Activated CD8-positive, alpha-beta memory T cell treated with anti-CD3 and anti-CD28 coated beads, Interleukin-2, amount 50 U/mL, for 1 hour (primary cell): ENCODE measurements at regions not wholly inside any gene's neighbourhood (a gene's known extent, or its start where the extent isn't known, plus 50 kb on each side); places are given as distances from the start of the nearest gene placed in this dataset.

ENCODE experiments used
- DNase-seq: peaks from one replicate; pipeline ENCODE4 v3.0.0-alpha.2; 2020; ENCODE audit errors: extremely low read depth

DNA sequence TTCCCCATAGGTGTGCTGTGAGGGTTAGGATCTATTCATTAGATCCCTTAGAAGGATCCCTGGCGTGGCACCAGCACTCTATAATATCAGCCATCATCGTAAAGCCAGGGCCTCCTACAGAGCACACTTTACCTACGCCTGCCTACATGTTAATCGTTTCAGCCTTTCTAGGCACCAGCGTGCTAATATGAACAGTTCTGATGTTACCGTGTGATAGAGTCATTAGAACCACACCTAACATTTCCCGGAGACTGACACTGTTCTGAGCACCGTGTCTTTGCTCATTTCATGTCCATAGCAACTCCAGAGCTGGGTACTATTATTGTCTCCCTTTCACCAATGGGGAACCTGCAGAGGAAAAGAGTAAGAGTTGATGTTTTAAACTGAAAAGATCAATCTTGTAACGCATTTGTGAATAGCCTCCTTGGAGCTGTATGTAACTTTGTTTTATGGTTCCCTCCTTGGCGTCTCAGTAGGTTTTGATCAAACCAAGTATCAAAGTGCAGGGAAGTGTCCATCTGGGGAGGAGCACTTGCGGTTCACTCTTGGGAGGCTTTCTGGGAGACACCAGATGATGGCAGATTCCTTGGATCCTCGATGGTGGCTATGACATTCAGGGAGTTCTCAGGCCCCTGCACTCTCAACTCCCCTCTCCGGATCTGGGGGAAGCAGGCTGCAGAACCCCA, 73.8 kb upstream of the KCNG1 start:
- DNase-seq = no peak

DNA sequence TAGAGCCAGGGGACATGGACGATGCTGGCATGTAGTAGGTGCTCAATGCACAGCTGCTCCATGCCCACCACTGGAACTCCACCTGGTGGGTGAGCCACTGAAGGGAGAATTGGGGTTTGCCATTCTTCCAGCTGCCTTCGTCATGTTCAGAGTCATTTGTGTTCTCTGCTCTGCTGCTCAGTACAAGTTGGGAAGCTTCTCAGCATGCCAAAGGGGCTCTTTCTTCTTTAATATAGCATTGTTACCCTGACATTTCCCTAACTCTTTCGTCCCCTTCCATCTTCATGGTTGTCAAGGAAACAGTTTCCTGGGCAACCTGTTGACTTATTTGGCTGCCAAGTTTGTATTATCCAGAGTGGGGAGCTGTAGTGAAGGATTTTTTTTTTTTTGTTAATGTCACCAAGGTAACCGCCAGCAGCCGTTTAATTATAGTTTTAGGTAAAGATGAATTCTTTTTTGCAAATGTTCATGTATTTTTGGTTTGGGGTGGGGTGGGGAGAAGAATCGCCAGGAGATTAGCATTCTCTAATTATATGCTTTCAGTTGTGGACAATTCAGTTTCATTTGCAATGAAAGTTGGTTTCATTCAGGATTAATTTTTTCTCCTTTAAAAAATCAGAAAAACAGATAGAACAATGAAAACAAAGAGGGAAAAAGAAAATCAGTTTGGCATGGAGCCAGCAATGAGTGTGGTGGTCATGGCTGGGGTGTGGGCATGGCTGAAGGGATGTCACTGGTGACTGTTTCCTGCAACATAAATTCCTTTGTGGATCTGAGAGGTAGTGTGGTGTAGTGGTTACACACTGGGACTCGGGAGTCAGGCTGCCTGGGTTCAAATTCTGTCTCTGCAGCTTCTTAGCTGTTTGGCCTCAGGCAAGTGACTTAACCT, 73.0 kb upstream of the KCNG1 start:
- DNase-seq = no peak

DNA sequence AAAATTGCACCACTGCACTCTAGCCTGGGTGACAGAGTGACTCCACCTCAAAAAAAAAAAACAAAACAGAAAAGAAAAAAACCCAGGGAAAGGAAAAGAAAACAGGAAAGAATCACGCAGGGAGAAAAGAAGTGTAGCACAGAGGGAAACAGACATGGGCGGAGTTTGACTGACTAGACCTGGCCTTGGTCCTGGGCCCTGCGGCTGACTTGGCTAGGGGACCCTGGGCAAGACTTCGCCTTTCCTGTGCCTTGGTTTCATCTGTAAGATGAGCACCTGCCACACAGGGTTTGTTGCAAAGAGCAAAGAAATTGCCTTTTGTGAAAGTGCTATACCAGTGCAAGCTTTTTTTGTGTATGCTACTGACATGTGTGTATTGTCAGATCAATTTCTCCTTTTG, 71.3 kb upstream of the KCNG1 start:
- DNase-seq = no peak

DNA sequence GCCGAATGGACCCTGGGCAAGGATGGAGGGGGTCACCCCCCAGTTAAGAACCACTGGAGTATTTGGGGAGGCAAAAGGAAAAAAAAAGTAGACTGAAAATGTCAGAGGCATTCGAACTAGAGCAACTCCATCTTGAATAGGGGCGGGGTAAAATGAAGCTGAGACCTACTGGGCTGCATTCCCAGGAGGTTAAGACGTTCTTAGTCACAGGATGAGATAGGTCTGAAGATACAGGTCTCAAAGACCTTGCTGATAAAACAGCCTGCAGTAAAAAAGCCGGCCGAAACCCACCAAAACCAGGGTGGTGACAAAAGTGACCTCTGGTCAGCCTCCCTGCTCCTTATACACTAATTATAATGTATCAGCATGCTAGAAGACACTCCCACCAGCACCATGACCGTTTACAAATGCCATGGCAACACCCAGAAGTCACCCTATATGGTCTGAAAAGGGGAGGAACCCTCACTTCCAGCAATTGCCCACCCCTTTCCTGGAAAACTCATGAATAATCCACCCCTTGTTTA, 70.4 kb upstream of the KCNG1 start:
- no peak for DNase-seq

DNA sequence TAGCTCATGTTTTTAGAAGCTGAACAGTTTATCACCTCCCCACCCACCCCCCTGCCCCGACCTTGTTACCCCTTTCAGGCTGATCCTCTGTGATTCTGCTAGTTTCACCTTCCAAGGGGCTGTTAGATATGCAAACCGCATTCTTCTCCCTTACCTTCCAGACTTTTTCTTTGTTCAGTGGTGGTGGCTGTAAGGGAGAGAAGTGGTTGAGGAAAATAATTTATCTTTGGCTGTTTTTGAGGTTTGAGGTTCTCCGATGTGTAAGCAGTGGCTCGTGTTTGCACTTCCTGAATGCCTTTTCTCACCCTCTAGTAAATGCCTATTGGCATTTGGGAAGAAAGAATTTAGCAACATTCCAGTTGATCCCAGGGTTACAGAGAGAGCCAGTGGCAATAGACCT, 69.4 kb upstream of the KCNG1 start:
- no peak for DNase-seq

DNA sequence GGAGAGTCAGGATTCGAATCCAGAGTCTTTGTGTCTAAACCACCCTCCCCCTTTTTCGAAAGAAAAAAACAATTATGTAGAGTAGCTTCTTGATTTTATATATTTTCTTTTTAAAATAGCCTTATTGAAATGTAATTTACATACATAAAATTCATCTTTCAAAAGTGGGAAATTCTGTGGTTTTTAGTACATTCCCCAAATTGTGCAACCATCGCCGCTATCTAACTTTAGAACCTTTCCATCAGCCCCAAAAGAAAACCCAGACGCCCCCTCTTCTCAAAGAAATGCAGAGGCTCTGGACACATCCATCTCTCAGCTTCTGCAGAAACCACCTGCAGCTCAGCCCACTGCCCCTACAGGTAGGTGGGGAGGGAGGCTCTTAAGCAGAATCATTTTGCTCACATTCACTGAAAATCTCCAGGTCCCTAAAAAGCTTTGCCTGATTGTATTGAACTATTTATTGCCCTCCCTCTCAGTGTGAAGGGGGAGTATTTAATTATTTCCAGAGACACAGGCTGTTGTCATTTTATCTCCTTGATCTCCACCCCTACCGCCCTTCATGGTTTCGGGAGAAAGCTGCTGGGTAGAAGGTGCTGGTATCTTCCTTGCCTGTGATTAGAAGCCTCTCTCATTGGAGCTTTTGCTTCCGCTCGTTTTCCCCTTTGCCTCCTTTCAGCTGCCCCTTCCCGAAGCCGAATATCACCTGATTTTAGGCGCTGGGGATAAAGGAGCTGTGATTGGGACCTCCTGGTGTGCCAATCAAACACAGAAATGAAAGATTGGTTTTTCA, 68.7 kb upstream of the KCNG1 start:
- no peak for DNase-seq

DNA sequence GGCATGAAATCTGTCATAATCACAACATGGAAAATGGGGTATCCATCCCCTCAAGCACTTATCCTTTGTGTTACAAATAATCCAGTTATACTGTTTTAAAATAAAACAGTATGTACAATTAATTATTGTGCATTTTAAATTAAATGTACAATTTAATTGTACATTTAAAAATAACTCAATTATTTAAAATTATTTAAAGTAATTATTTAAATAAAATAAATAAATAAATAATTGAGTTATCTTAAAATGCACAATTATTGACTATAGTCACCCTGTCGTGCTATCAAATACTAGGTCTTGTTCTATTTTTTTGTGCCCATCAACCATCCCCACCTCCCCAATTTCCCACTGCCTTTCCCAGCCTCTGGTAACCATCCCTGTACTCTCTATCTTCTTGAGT, 66.9 kb upstream of the KCNG1 start:
- no peak for DNase-seq

DNA sequence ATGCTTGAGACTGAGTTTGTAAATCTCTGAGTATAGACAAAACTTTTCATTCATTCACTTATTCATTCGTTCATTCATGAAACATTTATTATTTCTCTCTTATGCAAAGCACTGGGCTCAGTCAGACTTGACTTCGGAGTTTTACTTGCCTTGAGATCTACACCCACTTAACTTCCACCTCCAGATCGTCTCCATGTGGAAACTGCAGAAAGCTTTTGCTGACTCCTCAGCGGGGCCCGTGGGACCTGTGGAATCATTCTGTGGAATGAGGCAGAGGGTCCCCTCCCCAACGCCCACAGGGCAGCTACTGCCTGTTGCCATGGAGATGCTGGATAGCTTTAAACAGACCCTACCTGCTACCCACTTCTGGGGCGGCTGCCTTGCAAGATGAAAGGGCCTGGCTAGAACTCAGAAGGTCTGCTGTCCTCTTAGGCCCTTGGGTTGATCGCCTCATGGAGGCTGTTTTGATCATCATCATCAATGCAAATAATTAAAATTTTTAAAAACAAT, 66.4 kb upstream of the KCNG1 start:
- no peak for DNase-seq

DNA sequence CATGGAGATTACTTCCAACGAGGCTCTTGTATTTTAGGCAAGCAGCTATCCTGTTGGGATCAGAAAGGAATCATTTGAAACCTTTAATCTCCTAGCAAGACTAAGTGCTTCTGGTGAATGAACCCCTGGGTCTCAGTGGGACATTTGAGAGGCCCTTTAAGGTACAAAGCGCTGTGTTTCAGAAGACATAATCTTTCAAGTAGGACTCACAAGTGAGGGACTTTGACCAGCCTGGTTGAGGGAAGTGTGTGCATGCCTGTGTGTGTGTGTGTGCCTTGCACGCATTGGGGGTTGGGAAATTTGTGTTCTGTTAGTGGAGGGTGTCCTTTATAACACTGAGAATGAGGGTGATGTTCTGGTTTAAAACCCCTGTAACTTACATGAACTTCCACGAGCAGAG, 64.4 kb upstream of the KCNG1 start:
- DNase-seq = no peak

DNA sequence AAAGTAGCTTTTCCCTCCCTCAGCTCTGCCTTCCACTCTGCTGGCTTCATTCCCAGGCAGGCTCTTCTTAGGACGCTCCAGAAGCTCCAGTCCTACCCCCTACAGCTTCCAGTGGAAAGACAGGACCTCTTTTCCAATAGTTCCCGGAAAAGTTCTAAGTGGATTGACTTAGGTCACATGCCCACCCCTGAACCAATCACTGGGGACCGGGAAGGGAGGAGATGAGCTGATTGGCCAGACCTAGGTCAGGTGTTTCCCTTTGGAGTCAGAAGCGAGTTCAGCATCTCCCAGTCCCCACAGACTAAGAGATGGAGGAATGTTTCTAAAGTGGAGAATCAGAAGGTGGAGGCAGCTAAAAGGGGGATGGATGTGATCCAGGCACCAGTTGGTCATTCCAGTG, 62.9 kb upstream of the KCNG1 start:
- DNase-seq = no peak

DNA sequence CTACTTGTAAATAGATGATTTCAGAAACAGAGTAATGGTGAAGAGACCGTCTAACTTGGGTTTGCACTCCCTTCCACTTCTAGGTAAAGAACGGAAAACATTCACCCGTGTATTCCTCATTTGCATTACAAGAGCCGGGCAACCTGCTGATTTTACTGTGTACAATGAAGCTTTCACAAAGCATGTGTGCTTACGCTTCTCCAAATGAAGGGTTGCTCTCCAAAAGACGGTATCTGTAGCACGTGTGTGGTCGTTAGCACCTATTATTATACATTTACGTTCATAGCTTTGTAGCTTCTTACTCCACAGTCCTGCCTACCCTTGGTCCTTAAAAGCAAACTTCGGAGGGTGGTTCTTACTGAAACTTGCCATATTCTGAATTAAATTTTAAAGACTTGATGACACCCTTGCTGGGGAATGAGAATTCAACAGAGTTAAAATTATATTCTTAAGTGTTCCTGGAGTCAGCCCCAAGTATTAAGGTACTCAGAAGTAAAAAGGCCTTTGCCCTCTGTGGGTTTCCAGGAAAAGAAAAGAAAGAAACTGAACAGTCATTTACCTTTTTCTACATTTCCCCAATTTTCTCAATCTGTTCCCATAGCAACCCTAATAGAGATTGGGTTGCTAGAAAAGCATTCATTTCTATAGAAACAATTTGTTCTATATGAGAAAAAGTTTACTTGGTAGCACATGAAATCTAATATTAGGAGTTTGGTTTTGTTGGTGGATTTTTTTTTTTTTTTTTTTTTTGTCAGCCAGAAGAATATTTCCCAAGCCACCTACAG, 61.9 kb upstream of the KCNG1 start:
- DNase-seq = no peak

DNA sequence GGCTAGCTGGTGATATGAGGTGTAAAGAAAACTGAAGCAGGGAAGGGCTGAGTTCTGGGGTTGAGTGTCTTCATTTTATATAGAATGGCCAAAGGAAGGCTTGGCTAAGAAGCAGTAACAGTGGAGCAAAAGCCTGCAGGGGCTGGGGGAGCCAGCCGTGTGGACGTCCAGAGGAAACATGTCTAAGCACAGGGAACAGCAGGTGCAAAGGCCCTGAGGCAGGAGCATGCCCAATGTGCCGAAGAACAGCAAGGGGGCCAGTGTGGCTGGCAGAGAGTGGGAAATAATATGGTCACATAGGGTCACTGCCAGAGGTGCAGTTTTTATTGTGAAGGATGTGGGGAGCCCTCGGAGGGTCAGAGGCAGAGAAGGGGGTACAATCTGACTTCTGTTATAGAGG, 60.5 kb upstream of the KCNG1 start:
- DNase-seq = no peak

DNA sequence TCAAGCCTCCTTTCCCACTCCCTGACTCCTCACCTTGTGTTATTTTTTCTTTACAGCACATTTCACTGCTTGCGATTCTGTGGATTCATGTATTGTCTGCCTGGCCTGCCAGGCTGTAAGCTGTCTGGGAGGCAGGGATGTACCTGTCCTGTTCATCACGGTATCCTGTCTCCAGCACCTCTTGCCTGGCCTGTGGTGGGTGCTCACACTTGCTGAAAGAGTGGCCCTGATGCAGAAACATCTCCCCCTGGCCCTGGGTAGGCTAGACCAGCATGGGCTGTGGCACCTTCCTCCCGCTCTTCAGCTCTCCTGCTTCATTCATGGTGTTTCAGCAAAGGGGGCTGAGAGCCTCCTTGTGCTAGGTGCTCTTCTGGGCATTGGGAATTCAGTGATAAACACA, 60.1 kb upstream of the KCNG1 start:
- no peak for DNase-seq

DNA sequence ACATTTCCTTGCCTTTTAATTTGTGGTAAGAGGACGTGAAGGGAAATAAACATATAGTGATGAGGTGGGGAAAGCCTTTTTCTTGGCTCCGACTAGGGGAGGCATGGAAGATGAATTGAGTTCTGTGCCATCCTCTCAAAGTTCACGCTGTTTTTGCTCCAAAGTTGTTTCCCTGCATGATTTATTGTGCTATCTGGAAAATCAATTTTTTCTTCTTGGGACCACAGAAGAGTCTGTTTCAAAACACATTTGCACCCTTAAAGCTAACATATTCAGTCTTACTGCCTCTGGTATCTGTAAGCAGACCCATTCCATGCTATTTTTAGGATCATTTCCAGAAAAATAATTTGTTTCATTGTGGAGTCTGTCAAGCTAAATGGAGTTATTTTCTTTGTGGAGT, 57.6 kb upstream of the KCNG1 start:
- DNase-seq = no peak

DNA sequence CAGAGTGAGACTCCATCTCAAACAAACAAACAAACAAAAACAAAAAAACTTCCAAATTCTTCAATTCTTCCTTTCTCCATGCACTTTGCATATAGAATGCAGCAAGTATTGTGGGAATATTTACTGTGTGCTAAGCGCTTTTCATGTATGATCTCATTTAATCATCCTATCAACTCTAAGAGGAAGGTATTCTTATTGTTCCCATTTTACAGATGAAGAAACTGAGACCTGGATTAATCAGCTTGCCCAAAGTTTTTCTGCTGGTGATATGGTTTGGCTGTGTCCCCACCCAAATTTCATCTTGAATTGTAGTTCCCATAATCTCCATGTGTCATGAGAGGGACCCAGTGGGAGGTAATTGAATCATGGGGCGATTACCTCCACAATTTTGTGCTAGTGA, 56.6 kb upstream of the KCNG1 start:
- no peak for DNase-seq

DNA sequence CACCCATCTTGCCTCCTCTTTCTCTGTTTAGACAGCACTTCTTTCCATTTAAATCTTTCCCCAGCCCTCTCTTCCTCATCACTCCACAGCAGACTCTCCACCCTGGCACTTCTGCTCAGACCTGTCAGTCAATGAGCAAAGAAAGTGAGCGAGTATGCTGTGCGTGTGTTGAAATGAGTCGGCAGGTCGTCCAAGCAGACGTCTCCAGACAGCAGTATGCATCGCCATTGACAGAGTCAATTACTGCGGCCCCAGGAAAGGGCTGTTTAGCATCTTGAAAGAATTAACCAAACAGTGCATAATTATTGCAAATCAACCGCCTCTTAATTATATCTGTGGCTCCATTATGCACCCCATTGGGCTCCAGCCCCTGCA, 54.8 kb upstream of the KCNG1 start:
- DNase-seq = no peak

DNA sequence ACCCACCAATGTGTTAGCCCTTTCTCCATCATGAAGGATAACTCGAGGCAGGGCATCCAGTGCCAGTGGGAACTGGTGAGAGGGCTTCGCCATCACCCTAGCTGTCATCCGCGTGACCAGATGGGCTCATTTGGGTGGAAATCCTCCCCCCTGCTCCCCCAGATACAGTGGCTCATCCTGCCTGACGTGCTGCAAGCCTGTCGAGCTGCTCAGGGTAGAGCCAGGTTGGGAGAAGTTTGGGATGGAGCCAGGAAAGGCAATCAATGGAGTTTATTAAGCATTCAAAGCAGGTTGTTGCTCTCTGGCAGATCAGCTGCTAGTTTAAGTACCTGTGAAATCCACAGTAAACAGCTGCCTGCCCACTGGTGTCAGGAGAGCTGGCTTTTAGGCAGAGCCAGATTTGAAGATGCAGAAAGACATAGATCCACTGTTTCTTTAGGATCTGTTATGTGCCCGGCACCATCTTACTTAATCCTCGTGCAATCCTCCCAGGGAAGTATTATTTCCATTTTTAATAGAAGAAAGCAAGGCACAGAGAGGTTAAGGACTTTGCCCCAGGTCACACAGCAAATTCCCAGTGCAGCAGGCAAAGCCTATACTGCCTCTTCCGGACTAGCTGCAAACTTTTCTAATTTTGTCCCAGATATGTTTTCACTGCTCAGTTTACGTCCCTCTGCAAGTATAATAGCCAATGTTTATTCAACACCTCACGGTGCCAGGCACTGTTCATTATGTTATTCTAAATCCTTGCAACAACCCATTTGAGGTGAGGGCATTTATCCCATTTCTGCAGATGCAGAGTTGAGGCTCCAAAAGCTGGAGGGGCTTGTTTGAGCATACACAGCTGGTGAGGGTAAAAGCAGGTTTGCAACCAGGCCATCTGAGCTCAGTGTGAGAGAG, 54.1 kb upstream of the KCNG1 start:
- DNase-seq = no peak

DNA sequence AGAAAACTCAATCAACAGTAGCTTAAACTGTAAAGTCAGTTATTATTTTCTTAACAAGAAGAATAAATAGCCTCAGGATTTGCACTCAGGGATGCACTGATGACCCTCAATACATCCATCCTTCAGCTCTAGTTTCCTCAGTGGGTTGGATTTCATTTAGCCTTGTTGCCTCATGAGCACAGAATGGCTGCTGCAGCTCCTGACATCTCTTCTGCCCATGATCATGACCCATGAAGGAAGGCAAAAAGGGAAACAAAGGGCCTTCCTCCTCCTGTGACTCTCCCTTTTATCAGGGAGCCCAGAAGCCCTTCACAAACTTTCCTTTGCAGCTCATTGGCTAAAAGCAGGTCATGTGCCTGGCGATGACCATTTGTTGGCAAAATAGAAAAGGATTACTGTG, 51.2 kb upstream of the KCNG1 start:
- no peak for DNase-seq
